GM18907 (cell line): ENCODE measurements at regions not wholly inside any gene's neighbourhood (a gene's known extent, or its start where the extent isn't known, plus 50 kb on each side); places are given as distances from the start of the nearest gene placed in this dataset.
"Not testable (repeated sequence)": the region's sequence is repeated elsewhere in the genome, so short reads cannot be mapped to it uniquely, and the experiment has no call there.

Experiments used
- ATAC-seq: cut with Tn5 transposase; IDR thresholded peaks from one replicate; pipeline ENCODE4 v1.9.1; 2021; ENCODE audit warnings: mild to moderate bottlenecking, moderate library complexity; ENCODE audit not compliant: unreplicated experiment

DNA sequence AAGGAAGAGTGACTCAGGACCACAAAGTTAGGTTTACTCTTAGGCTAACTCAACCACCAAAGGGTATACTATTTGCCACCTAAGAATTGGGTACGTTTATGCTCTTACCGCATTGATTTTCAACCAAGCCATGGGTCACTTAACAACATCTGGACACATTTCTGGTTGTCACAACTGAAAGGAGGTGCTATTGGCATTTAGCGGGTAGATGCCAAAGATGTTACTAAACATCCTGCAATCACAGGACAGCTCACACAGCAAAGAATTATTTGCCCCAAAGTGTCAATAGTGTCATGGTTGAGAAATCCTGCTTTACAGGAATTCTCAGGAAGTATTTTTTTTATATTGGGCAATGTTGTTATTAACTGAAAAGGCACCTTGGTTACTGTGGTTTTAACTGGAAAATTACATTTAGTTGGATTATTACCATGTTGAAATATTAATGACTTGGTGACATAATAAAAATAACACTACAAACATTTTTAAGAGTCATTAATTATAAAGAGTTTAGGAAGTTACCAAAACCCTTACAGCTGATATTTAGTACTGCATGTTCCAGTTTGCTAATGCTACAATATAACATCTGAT, 185.0 kb upstream of the TMEM196 start:
- no peak for ATAC-seq

DNA sequence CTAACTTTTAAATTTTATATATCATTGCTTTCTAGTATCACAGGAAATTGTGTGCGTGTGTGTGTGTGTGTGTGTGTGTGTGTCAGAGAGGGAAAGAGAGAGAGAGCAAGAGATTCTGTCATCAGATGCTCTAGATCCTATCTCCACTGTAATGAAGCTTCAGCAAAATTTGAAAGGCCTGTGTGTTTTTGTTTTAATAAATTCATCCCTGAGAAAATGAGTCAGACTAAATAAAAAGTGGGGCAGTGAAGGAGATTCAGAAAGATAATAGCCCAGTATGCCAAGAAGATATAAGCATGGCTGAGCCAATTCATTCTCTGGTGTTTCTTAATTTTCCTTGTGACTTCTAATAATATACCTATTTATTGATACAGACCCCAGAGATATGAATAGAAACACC, 184.2 kb upstream of the TMEM196 start:
- no peak for ATAC-seq

DNA sequence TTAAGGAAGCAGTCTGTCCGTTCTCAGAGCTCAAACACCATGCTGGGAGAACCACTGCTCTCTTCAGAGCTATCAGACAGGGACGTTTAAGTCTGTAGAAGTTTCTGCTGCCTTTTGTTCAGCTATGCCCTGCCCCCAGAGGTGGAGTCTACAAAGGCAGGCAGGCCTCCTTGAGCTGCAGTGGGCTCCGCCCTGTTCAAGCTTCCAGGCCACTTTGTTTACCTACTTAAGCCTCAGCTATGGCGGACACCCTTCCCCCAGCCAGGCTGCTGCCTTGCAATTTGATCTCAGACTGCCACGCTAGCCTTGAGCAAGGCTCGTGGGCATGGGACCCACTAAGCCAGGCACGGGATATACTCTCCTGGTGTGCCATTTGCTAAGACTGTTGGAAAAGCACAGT, 180.7 kb upstream of the TMEM196 start:
- ATAC-seq, result not testable (repeated sequence)

DNA sequence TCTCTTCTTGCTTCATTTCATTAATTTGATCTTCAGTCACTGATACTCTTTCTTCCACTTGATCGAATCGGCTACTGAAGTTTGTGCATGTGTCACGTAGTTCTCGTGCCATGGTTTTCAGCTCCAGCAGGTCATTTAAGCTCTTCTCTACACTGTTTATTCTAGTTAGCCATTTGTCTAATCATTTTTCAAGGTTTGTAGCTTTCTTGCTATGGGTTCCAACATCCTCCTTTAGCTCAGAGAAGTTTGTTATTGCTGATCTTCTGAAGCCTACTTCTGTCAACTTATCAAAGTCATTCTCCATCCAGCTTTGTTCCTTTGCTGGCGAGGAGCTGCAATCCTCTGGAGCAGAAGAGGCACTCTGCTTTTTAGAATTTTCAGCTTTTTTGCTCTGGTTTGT, 180.0 kb upstream of the TMEM196 start:
- ATAC-seq, result not testable (repeated sequence)

DNA sequence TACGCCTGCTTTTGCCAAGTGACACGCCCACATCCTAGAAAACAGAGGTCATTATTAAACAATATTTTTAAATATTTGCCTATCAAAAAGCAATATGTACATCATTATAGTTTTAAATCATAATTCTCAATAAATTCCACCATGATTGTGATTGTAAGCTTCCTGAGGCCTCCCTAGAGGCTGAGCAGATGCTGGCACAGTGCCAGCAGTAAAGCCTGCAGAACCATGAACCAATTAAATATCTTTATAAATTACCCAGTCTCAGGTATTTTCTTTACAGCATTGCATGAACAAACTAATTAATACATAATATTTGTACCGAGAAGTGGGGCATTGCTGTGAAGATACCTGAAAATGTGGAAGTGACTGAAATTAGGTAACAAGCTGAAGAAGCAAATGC, 174.7 kb upstream of the TMEM196 start:
- no peak for ATAC-seq

DNA sequence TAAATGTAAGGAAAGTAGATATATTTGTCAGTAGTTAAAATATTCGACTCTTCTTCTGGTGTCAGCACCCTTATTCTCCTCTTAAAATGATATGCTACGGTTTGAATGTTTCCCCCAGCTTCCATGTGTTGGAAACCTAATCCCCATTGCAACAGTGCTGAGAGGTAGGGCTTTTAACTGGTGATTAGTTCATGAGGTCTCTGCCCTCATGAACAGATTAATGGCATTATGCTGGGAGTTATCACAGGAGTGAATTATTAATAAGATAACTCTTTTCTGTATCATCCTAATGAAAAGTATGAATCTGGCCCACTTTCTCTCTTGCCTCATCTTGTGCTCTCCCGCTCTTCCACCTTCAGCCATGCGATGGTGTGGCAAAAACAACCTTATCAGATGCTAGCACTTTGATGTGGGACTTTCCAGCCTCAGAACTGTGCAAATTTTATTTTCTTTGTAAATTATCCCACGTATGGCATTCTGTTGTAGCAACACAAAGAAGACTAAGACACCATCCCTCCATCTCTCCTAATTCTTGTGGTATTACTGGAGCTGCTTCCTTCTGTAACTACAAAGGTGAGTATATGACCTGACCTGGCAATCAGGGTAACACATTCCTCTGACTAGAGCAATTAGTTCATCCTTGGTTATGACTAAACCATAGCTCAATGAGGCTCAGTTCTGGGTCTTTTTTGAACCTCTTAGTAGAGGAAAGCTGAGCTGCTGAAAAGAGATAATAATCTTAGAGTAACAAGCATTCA, 171.1 kb upstream of the TMEM196 start:
- ATAC-seq, result no peak

DNA sequence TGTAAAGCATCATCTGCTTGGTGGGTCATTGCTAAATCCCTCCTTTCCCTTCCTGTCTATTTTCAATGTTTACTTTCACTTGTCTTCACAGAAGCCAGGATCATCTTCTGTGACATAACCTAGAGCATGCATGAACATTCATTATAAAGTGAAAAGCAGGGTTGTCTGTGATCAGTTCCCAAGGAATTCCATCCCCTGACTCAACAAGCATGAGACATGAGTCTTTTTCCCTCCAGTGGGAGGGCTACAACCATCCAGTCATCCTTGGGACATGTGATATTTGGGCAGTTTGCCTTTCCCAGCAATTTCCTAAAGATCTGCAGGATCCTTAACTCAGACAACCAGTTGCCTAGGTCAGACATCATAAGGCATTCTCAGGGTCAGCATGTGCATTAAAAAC, 166.3 kb upstream of the TMEM196 start:
- no peak for ATAC-seq

DNA sequence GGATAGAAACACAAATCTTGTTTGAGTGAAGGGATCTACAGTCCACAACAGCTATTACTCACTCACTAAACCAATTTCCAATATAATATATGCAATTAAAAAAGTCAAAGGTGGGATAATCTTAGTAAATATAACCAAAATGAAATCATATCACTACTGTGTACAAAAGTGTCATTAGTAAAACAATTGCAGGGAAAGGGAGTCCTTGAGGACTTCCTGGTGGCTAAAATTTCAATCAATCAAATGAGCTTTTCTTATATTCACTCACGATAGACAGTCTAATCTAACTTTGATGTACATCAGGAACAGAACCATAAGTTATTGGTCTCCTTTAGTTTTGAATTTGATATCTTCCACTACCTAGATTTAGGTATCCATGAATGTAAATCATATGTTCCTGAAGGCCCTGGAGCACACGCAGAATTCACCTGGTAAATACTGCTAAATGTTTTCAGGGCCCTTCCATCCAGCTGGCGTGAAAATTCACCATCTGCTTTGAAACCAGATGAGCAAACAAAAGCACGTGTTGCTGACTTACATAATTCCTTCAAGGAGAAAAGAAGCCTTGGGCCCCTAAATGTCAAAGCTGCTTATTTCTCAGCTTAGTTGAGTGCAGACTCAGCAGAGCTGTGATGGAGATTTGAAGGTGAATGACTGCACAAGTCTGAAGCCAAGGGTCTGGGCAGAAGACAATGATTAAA, 159.3 kb upstream of the TMEM196 start:
- ATAC-seq, result no peak

DNA sequence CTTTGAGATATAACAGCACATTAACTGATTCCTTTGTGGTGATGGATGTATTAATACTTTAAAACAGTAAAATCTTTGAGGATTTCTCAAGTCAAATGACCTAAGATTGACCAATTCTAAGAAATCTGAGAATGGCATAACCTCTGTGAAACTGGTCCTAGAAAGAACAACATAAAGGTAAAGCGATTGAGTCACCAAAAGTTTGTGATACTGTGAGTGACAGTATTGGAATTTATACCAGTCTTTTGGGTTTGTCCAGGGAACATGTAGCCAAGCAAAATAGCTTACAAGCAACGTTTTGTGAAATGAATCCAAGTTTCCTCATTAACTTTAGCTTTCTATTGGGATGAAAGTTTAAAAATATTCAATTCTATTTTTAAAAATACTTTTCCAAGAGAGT, 157.4 kb upstream of the TMEM196 start:
- no peak for ATAC-seq

DNA sequence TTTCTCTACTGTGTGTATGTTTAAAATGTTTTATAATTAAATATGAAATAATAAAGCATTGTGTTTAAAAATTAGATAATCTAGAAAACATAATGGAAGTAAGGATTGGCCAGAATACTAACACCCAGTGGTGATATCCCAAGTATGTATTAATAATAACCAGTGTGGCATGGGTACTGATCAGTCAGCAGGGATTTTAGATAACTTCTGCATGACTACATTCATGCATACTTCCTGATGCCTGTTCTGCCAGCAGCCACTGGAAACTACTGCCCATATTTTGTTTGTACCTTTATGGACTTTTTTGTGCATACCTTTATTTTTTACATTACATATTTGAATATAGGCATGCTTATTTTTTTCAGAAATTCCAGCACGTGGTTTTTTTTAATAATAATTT, 156.6 kb upstream of the TMEM196 start:
- ATAC-seq, result no peak

DNA sequence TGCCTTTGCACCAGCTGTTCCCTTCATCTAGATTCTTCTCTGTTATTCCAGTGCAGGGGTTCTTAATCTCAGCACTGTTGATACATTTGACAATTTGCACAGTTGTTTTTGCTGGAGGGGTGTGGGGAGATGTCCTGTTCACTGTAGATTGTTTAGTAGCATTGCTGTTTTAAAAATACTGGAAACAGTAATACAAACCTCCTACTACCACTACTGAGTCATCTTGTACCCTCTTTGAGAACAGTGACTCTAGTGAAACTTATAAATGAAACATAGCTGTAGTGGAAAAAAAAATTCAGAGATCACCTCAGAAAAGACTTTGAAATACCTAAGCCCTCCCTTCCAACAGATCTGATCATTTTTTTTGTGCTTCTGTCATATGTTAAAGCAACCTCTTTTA, 154.8 kb upstream of the TMEM196 start:
- ATAC-seq, result peak; percentile 88

DNA sequence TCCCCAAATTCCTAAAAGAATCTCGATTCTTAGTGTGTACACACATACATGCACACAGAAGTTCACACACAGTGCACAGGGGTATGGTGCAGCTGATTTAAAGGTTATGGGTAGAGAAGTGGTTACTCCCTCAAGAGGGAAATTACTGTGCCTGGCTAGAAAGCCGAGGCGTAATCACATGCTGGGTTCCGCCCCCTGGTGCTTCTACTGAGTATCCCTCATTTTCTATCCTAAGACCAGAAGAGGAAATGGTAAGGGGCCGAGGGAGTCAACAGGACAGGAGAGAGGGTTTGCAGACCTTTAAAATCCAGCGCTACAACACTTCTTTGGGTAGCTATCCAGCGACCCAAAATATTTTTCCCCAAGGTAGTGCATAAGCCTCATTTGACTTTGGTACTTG, 147.3 kb upstream of the TMEM196 start:
- no peak for ATAC-seq

DNA sequence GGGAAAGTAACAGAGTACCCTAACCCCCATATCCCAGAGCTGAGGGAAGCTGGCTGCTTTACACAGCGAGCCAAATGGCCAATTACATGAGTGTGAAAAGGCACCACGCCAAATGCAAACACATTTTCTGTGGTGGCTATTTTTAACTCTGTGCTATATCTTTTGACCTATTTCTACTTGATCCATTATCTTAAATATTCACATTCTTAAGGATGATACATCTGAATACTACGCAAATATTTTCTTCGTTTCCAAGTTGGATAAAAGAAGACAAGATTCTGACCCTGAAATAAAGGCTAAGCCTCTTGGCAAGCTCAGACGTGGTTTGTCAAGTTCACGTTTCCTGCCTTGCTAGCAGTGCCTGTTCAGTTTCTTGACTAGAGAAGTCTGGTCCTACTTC, 146.7 kb upstream of the TMEM196 start:
- ATAC-seq, result no peak

DNA sequence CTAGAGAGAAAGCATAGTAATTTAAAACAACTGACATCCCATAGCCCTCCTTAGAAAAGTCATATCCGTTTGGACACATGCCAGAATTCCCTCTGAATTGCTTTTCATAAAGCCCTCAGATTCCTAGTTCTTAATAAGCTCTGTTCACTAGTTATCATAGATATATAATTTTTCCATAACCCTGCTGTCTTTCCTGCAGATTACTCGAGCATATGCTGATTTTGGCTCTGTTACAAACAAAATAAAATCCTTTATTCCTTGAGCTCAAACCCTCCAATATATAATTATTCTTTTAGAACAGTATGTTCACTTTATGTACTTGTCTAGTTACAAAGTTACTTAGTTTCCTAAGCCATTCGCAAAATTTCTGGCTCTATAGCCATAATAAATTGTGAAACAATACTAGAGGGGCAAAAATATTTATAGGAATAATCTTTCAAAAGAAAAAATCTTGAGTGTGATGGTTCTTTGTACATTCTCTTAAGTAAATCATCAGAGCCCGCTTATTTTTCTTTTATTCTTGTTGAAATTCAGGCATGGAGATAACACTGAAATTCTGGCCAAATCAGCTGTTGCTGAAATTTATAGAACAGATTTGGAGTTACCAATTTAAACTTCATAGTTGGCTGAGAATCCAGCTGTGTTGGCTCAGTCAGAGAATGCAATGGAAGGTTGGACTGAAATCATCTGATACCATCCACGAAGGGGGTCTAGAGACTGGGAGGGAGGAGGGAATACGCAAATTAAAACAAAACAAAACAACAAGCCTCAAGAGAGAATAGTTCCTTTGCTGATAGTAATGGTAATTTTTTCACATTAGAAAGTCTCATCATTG, 146.1 kb upstream of the TMEM196 start:
- no peak for ATAC-seq

DNA sequence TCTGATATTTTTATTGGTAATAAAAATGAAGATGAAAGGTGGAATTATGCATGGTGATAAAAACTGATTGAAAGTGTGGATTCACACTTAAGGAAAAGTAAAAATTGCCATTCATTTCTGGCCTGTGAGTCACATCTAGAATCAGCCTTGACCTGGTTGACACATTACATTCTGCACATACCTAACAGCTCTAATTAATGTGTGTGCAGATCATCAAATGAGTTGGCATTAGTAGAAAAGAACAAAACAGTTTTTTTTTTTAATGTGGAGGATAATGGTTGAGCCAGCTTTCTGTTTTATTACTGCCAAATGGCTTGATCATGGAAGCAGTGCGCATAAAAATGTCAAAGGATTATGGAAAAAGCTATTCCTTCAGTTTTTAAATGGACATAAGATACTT, 142.6 kb upstream of the TMEM196 start:
- ATAC-seq, result no peak

DNA sequence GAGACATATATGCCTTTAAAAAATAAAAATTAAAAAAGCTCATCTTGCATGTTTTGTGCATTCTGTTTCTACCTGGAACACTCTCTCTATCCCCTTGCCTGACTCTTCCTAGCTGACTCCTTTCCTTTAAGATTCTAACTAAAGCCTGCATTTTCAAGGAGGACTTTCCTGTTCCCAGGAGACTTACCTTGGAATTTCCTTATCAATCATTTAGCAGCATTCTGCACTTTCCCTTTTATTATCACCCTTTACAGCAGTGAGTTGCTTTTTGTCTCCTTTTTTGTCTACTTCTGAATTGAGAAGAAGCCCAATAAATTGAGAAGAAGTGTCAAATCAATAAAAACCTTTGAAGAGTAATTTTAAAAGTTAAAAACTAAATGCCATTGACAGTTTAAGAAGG, 142.2 kb upstream of the TMEM196 start:
- no peak for ATAC-seq

DNA sequence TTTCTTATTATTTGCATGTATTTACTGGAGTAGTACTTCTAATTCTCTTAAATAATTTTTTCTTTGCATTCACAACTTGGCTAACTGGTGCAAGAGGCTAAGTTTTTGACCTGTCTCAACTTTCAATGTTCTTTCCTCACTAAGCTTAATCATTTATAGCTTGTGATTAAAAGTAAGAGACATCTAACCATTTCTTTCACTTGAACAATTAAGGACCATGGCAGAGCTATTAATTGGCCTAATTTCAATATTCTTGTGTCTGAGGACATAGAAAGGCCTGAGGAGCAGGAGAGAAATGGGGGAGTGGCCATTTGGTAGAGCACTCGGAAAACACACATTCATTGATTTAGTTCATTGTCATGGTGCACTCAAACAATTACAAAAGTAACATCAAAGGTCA, 141.4 kb upstream of the TMEM196 start:
- no peak for ATAC-seq

DNA sequence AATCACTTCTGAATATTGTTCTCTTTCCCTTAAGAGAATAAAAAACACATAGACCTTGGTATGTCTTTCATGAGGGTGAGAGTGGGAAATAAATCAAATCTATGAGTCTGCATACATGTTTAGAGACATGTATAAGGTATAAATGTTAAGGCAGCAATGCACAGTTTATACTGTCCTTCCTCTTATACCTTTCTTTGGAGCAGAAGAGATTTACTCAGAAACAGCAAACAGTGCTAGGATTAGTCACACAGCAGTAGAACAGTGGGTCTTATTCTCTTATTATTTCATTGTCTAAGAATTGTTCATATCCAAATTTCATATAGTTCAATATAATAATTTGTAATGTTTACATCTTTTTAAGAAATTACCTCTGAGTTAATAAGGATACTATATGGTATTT, 126.7 kb upstream of the TMEM196 start:
- no peak for ATAC-seq

DNA sequence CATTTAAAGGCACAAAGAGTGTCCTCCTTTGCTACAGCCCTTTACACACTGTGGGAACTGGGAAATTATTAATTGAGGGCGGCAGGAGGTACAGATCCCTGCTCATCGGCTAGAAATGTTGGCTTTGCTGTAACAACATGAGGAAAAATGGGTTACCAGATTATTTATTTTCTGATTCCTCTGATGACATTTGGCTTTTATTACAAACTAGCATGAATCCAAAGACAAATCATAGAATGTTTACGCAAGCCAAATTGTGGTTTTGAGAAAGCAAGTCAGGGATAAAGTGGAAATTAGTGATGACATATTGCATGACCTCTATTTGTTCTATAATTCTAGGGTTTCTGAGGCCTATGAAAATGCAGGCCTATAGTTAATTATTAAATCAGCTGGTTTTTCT, 126.1 kb upstream of the TMEM196 start:
- ATAC-seq, result no peak

DNA sequence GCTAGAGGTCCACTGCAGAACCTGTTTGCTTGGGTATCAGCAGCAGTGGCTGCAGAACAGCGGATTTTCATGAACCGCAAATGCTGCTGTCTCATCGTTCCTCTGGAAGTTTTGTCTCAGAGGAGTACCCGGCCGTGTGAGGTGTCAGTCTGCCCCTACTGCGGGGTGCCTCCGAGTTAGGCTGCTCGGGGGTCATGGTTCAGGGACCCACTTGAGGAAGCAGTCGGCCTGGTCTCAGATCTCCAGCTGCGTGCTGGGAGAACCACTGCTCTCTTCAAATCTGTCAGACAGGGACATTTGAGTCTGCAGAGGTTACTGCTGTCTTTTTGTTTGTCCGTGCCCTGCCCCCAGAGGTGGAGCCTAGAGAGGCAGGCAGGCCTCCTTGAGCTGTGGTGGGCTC, 109.5 kb upstream of the TMEM196 start:
- not testable (repeated sequence) for ATAC-seq

DNA sequence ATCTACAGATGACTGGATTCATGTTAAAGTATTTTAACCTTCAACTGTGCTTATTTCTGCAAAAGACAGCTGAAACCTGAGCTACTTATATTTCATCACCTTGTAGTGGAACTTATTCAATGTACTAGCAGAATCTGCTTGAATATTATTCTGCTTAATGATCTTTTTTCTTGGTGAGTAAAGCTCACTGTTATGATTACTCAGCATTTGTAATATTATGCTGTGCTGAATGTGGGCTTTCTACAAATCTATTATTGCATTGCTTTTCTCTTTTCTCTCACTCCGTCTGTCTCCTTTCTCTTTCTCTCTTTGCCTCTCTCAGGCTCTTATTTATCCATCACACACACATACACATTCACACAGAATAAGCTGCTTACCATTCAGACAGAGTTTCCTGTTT, 98.7 kb upstream of the TMEM196 start:
- no peak for ATAC-seq
